ENCODE measurements at regions not wholly inside any gene's neighbourhood (a gene's known extent, or its start where the extent isn't known, plus 50 kb on each side); places are given as distances from the start of the nearest gene placed in this dataset.

DNA sequence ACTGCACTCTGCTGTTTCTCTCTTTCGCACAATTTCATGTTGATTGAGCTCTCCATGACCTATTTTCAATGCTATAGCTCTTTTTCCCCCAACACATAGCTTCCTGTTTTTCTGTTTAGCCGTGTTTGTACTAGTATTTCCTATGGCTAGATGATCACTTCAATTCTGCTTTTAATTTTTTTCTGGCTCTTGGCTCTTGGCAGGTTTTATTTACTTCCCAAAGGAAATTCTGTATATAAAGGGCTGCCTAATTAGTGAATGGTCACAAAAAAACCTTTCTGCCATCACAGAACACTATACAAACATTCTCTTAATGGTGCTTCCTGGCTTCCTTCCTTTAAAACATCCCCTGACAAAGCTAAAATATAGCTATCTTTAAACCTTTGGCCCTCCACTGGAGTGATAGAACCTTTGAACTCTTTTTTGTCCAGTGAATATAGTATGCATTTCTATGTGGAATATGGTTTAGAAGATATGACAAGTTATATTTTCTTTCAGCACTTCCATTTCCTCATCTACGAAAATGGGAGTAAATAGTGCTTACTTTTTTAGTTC lies 88.2 kb downstream of the RASSF9 start:
- Mint-ChIP-seq H3K27me3 (ENCODE audit: insufficient read depth, low read depth) (no peaks in the 10 kb centered on the region), H3K9me3 (no peaks in the 10 kb centered on the region), H3K4me1 (peaks cover 5% of the 10 kb centered on the region), H3K27ac (no peak overlapping the region), H3K4me3 (no peak overlapping the region), H3K36me3 (no peaks in the 10 kb centered on the region)
- Histone ChIP-seq H3K27ac (no peak overlapping the region), H3K4me3 (no peak overlapping the region), H3K4me1 (no peaks in the 10 kb centered on the region), H4K20me1 (ENCODE audit: low read depth) (no peaks in the 10 kb centered on the region), H2AFZ (replicated peaks) (peak overlapping the region; percentile 24), H3K79me2 (ENCODE audit: low read depth) (no peaks in the 10 kb centered on the region), H3K9me3 (ENCODE audit: low read depth) (no peaks in the 10 kb centered on the region), H3K4me2 (no peak overlapping the region), H3K9ac (no peak overlapping the region), H3F3A (ENCODE audit: low read depth) (no peaks in the 10 kb centered on the region), H3K36me3 (no peaks in the 10 kb centered on the region), H3K27me3 (no peaks in the 10 kb centered on the region)
- TF ChIP-seq EZH2 (IDR thresholded peaks at IDR 0.05) (no peak), EZH2phosphoT487 (IDR thresholded peaks at IDR 0.05) (no peak)
- TF ChIP-seq, protein P1, sequence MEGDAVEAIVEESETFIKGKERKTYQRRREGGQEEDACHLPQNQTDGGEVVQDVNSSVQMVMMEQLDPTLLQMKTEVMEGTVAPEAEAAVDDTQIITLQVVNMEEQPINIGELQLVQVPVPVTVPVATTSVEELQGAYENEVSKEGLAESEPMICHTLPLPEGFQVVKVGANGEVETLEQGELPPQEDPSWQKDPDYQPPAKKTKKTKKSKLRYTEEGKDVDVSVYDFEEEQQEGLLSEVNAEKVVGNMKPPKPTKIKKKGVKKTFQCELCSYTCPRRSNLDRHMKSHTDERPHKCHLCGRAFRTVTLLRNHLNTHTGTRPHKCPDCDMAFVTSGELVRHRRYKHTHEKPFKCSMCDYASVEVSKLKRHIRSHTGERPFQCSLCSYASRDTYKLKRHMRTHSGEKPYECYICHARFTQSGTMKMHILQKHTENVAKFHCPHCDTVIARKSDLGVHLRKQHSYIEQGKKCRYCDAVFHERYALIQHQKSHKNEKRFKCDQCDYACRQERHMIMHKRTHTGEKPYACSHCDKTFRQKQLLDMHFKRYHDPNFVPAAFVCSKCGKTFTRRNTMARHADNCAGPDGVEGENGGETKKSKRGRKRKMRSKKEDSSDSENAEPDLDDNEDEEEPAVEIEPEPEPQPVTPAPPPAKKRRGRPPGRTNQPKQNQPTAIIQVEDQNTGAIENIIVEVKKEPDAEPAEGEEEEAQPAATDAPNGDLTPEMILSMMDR (IDR thresholded peaks at IDR 0.05) = no peak
- DNase-seq (ENCODE audit: low spot score) = no peak

Measured in neural progenitor cell (in vitro differentiated cells).